ENCODE measurements at regions not wholly inside any gene's neighbourhood (a gene's known extent, or its start where the extent isn't known, plus 50 kb on each side); places are given as distances from the start of the nearest gene placed in this dataset.
"Not testable (repeated sequence)": the region's sequence is repeated elsewhere in the genome, so short reads cannot be mapped to it uniquely, and the experiment has no call there.

DNA sequence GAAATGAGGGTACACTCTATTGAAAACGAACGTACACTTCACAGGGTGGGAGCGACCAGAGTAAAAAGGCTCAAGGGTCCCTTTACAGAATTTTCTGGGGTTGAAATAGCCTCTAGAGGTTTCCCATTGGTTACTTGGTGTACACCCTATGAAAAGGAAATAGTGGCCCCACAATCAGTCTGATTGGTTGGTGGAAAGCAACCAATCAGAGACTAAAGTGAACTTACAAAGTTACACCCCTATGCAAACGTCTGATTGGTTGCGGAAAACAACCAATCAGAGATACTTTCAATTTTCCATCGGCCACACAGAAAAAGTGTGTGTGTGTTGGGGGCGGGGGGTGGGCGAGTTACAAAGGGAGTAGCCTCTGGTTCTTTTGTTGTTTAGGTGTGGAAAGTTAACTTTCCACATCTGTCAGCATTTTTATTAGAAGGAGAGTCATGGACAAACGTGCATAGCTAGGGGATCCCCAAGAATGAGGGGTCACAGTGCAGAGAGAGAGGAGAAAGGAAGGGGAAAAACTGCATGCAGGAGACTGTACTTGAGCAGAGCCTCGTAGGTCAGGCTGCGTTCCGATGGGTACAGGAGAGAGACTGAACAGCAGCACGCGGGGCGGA, 1152.1 kb downstream of the TBC1D22A start:
- DNase-seq: no peak

DNA sequence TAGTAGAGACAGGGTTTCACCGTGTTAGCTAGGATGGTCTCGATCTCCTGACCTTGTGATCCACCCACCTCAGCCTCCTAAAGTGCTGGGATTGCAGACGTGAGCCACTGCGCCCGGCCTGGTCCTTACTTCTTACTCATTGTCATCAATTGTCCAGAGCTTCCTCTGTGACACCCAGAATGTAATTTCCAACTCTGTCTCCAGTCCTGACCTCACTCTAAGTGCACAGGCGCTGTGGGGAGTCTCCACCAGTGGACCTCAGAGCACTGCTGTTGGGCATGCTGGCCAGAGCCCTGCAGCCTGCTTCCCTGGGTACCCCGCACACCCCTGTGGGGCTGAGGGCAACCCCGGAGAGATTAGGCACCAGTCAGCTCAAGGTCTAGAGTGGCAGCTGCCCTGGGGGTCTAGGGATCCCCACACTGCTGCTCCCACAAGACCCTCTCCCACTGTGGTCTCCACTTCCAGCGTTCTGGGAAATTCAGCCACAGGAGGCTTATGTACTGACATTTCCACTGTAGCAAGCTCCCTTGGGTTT, 1140.3 kb downstream of the TBC1D22A start:
- DNase-seq: no peak

DNA sequence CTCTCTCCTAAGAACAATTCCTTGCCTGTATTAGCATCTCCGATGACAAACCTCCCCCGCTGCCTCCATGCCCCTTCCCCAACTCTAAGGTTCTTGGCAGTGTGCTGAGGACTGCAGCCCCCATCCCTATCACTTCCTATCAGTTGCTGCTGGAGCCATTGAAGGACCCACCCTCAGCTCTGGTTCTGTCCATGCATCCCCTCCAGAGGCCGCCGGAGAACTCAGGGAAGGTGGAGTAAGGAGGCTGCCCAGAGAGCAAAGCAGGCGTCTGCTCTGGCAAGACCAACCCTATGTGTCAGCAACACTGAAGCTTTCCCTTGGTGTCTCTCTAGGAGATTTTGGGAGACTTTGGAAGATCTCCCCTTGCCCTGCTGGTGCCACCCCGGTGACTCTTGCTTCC, 1139.5 kb downstream of the TBC1D22A start:
- no peak for DNase-seq

GRCh38 chr22:47899894-47900293, 1137.4 kb downstream of the TBC1D22A start:
- DNase-seq: no peak

DNA sequence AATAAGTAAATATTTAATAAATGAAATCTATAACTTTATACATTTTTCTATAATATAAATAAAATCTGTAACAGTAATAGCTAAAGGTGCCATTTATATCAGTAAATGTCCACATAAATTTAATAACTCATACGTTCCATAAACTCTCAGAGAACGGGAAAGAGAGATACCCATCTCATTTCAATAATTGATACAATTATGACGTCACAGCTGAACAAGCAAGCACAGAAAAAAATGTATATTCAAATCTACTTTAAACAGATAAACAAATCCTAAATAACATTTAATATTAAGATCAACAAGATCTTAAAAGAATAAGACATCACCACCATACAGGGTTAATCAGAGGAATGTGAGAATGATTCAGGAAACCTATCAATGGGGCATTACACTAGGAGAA, 1136.5 kb downstream of the TBC1D22A start:
- DNase-seq: no peak

DNA sequence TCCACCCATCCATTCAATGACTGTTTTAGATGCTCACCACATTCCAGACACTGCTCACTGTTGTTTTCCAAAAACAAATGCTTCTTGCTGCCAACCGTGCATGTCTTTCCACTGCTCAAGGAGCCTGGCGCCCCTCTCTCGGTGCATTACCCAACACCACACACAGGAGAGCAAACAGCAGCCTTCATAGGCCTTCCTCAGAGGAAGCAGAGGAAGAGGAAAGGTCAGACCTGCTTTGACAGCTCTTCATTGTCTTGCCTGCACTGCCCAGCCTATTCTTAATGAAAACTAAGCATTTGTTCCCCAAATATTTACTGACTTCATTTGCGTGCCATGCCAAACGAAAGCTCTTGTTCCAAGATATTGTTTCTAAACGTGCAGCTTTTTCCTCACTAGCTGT, 1129.2 kb downstream of the TBC1D22A start:
- no peak for DNase-seq

GRCh38 chr22:47888817-47889216, 1126.4 kb downstream of the TBC1D22A start:
- DNase-seq: no peak

- DNase-seq: no peak
Observed at GRCh38 chr22:47884775-47885174, 1122.3 kb downstream of the TBC1D22A start.

DNA sequence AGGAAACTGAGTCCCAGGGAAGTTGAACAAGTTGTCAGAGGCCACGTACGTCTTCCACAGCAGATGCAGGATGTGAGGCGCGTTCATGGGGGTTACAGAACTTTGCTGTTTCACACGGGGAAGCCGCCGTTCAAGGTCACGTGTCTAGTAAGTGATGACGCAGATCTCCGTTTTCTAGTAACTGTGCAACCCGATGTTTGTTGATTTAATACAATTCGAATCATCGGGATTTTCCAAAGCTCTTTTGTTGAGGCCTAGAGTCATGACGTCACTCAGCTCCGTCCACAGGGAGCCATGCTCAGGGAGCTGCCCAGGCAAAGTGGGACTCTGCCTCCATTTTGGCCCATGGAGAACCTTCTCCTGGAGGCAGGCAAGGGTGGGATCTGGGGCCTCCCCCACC, 1121.8 kb downstream of the TBC1D22A start:
- DNase-seq: no peak

DNA sequence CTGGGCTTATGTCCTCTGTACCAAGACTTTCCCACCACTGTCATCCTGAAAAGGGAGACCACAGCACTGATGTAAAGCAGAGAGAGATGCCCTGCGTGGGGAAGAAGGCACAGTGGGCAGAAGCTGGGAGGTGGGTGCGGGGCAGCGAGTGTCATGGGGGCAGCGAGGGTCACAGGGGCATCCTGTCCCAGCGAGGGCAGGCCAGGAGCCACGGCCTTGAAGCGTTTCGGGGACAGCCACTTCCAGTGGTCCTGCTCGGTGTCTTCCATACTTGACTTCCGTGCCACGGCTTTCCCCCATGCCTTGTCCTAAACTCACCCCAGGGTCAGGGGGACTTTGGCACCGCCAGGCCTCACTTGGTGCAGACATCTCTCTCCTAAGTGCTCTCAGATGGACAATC, 1121.3 kb downstream of the TBC1D22A start:
- DNase-seq: no peak

DNA sequence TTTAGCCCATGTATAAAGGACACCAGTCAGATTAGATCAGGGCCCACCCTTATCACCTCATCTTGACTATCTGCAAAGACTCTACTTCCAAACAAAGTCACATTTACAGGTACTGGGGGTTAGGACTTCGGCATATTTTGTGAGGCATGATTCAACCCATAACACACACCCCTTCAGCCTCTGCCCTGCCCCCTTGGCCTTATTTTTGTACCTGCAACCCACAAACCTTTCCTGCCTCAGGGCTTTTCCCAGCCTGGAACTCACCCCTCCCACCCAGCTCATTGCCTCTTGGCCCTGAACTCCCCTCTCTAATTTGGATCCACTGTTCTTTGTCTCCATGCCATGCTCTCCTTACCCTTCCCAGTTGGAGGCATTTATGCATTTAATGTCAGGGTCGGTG, 1116.9 kb downstream of the TBC1D22A start:
- DNase-seq: no peak

GRCh38 chr22:47878460-47878859, 1116.0 kb downstream of the TBC1D22A start:
- no peak for DNase-seq

GRCh38 chr22:47872761-47873535, 1110.5 kb downstream of the TBC1D22A start:
- DNase-seq: no peak

GRCh38 chr22:47865626-47866025, 1103.2 kb downstream of the TBC1D22A start:
- DNase-seq: no peak

DNA sequence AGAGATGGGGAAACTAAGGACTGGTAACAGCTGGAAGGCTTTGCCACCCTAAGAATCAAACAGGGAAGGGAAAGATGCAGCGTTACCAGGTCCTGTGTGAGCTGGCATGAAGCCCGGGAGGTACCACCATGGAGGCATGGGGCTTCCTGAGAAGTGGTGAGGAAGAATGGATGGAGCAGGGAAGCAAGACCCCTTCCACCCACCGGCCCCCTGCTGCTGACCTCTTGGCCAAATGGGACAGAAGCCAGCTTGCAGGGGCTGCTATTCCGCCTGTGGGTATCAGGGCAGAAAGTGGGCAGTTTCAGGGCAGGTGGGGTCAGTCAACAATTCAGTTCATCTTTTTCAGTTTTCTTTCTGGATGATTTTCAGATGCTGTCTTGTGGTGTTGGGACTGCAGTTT, 1099.9 kb downstream of the TBC1D22A start:
- no peak for DNase-seq

DNA sequence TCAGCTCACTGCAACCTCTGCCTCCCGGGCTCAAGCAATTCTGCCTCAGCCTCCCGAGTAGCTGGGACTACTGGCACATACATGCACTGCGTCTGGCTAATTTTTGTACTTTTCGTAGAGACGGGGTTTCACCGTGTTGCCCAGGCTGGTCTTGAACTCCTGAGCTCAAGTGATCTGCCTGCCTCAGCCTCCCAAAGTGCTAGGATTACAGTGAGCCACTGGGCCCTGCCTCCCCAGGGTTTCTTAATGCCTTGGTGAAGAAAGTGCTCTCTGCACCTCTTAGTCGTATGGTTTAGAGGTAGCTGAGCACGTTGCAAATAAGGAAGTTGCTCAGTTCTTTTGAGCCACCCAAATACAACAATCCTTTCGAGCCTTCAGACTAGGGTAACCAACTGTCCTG, 1098.5 kb downstream of the TBC1D22A start:
- DNase-seq: not testable (repeated sequence)

DNA sequence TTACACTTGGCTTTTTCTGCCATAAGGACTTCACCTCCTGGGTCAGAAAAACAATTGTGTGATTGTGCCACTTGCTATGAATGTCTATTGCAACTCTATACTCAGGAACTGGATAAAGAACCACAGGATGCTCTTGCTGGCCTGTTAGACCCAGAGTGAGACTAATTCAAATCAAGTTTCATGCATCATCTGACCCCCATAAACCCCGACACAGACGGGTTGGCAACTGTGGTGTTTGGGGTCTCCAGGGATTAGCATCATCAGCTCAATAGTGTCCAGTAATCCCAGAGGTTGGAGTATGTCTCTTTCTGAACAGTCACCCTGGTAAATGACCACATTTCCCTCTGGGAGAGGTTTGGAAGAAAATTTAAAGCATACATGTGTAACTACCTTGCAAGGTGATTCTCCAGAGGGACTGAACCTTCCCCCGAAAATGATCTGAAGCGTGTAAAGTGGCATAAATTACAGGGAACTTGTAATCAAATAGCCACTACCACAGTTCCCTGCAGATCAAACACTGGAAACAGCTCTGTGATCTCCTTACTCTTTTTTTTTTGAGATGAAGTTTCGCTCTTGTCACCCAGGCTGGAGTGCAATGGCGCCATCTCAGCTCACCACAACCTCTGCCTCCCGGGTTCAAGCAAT, 1097.6 kb downstream of the TBC1D22A start:
- no peak for DNase-seq

DNA sequence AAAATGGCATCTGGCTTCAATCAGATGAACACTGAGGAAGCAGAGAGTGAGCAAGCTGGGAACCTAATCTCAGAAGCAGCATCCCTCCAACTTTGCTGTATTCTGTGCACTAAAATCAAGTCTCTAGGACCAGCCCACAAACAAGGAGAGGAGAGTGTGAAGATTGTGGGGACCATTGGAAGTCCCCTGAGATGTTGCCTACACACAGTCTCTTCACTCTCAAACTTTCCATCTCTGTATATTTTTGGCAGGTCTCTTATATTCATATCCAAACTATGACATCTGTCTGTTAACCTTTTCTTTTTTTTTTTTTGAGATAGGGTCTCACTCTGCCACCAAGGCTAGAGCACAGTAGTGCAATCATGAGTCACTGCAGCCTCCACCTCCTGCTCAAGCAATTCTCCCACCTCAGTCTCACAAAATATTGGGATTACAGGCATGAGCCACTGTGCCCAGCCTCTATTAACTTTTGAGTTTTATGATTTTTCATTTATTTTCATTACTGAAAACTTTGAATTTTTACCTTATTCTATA, 1096.4 kb downstream of the TBC1D22A start:
- no peak for DNase-seq

DNA sequence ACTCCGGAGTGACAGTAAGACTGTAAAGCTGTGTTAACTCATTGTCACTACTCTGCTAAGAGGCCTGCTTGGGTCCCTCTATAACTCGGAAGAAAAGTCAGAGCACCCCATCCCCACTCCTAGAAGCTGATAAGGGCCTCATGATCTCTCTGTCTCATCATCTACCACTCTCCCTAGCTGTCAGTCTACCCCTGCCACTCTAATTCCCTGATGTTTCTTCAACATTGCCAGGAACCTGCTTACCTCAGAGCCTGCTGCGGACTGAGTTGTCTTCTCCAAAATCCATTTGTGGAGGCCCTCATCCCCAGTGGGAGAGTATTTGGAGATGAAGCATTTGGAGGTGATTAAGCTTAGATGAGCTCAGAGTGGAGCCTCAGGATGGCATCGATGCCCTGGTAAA, 1092.2 kb downstream of the TBC1D22A start:
- no peak for DNase-seq

GRCh38 chr22:47854251-47854650, 1091.8 kb downstream of the TBC1D22A start:
- DNase-seq: no peak

DNA sequence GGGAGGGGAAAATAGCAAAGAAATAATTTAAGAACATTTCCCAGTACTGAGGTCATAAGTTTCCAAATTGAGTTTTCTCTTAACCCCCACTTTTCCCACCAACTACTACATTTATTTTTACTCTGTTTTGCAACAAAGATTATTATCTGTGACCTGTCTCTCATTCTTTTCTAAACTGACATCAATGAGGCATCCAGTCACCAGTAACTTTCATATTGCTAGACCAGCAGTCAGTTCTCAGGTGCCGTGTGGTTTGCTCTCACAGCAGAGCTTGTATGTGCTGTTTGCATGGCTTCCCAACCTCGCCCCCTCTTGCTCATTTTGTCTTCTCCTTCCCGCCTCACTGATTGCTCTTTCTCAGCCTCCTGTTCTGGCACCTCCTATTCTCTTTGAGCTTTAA, 1091.3 kb downstream of the TBC1D22A start:
- DNase-seq: no peak

DNA sequence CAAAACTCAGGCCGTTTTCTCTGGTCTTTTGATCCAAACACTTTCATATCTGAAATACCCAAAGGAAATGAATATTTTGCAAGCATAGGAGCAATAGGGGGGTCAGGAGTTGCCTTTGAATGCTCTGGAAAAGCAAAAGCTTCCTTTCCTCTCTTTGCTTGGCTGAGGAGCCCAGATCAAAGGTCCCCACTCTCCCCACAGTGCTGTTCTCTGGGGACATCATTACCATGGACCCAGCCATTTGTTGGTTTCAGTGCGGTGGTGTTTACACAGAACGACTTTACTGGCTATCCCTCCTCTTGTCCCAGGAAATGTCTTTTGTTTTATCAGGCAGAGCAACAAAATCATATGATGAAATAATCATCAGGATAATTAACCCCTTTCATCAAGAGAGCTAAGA, 1089.1 kb downstream of the TBC1D22A start:
- DNase-seq: no peak

DNA sequence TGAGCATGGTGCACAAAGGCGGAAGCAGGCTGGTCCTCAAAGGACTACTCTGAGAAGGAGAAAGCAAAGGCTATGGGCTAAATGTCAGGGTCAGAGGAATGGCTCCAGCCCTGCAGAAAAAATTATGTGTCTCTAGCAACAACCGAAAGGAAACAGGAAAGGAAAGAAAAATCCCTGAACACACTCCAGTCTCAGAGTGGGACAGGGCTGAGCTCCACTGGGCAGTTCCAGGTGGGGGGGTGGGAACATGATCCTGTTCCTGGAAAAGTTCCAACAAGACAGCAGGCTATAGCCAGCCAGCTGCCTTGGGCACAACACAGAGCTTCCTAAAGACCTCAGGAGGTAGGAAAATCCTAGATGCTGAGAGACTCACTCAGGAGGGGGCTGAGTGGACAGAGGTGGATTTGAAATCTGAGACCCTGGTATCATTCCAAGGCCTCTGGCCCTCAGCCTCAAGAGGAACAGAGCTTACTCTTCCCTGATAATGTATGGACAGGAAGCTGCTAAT, 1088.2 kb downstream of the TBC1D22A start:
- no peak for DNase-seq

- DNase-seq: no peak
Observed at GRCh38 chr22:47849576-47849975, 1087.1 kb downstream of the TBC1D22A start.

Measured in activated effector memory CD4-positive, alpha-beta T cell treated with Interleukin-2 at 50 U/mL for 16 hours (primary cell).